ENCODE measurements at regions not wholly inside any gene's neighbourhood (a gene's known extent, or its start where the extent isn't known, plus 50 kb on each side); places are given as distances from the start of the nearest gene placed in this dataset.

DNA sequence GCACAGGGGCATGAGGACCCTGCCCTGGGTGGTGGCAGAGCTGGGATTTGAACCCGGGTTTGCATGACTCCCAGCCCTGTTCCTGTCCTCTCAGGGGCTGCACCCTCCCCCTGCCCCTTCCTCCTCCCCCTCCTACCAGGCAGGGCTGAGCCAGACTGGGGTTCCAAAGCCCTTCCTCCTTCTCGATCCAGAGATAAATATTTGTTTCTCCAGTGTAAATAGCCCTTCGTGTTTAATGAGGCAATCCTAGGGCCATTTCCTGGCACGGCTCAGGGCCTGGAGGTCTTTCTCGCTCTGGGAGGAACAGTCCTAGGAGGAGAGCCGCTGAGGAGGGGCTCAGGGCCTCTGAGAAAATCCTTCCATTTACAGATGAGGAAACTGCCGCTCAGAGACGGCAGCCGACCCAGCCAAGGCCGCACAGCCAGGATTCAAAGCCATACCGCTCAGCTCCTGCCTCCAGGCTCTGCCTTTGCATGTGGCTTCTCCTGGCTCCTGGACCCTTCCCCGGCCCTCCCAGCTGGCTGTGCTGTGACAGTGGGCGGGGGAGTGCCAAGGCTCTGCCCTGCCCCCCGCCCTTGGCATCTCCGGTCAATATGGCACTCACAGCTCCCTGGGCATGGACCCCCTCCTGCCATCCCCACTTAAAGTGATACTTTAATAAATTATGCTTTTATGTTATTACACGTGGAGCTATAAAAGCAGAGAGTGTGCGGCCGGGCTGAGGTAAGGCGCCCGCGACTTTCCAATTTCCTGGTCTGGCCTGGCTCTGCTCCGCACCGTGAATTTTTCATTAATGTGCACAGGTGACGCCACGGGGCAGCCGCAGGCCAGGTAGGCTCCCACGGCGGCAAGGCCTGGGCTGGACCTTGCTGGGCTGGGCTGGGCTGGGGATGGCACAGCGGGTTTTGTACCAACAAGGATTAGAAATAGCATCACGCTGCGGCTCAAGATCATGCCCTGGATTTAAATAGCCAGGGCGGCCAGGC is 114.7 kb upstream of the WNT4 start:
- Histone ChIP-seq H3K9me3 (no peaks in the 10 kb centered on the region), H3K4me1 (no peaks in the 10 kb centered on the region), H3K4me3 (no peak overlapping the region), H3K27ac (no peak overlapping the region), H3K27me3 (no peaks in the 10 kb centered on the region), H3K36me3 (no peaks in the 10 kb centered on the region)
- no peak for DNase-seq (ENCODE audit: low spot score in 2 of 2)
- intact Hi-C loops (cut with DNase I): no loop called here
- TF ChIP-seq, protein P1, sequence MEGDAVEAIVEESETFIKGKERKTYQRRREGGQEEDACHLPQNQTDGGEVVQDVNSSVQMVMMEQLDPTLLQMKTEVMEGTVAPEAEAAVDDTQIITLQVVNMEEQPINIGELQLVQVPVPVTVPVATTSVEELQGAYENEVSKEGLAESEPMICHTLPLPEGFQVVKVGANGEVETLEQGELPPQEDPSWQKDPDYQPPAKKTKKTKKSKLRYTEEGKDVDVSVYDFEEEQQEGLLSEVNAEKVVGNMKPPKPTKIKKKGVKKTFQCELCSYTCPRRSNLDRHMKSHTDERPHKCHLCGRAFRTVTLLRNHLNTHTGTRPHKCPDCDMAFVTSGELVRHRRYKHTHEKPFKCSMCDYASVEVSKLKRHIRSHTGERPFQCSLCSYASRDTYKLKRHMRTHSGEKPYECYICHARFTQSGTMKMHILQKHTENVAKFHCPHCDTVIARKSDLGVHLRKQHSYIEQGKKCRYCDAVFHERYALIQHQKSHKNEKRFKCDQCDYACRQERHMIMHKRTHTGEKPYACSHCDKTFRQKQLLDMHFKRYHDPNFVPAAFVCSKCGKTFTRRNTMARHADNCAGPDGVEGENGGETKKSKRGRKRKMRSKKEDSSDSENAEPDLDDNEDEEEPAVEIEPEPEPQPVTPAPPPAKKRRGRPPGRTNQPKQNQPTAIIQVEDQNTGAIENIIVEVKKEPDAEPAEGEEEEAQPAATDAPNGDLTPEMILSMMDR (IDR thresholded peaks at IDR 0.05): no peak

DNA sequence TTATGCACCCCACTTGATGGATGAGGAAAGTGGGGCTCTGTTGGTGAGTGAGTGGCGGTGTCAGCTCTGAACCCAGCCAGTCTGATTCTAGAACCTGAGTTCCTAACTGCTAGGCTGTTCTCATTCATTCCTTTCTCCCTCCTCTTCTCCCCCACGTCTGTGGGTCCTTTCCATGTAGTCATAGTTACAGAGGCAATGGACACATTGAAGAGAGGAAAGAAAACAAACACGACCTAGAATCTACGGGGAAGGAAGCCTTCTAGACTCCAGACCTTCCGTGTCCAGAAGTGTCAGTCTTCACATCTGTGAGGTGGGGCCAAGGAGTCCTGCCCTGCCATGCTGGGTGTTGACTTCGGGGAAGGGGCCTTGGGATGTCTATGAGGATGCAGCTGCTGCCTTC is 115.8 kb upstream of the WNT4 start:
- TF ChIP-seq, protein P1 (IDR thresholded peaks at IDR 0.05): no peak
- intact Hi-C loops (cut with DNase I): no loop called here
- no peaks in the 10 kb centered on the region for H3K36me3 ChIP-seq
- H3K4me3 ChIP-seq: no peak overlapping the region
- H3K4me1 ChIP-seq: no peaks in the 10 kb centered on the region
- DNase-seq (ENCODE audit: low spot score in 2 of 2): no peak
- H3K27me3 ChIP-seq: no peaks in the 10 kb centered on the region
- H3K27ac ChIP-seq: no peak overlapping the region
- H3K9me3 ChIP-seq: no peaks in the 10 kb centered on the region

DNA sequence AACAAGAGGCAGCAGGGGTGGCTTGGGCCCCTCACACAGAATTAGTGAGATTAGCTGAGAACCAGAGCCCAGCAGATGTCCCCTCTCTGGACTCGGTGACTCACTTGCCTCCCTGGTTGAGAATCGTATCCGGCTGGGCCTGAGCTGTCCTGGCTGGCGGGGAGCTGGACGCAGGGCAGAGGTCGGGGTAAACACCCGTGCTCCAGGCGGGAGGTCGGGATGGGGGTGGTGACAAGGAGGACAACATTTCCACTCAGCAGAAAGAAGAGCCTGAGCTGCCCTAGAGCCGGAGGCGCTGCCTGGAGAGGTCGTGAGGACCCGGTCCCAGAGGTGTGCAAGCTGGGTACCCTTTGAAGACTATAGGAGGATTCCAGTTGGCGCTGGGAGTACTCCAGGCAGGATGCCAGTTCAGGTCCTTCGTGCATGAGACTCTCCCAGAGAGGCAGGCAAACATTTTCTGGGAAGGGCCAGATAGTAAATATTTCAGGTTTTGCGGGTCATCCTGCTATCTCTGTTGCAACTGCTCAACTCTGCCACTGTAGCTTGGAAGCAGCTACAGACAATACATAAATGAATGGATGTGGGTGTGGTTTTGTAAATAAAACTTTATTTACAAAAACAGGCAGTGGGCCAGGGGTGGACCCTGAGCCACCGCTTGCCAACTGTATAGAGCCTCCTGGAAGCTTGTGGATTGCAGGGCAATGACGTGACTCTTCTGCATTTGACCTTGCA is 116.8 kb upstream of the WNT4 start:
- TF ChIP-seq, protein P1 (IDR thresholded peaks at IDR 0.05): no peak
- Histone ChIP-seq H3K27me3 (no peaks in the 10 kb centered on the region), H3K27ac (no peak overlapping the region), H3K9me3 (no peaks in the 10 kb centered on the region), H3K4me1 (no peaks in the 10 kb centered on the region), H3K36me3 (no peaks in the 10 kb centered on the region), H3K4me3 (no peak overlapping the region)
- DNase-seq (ENCODE audit: low spot score in 2 of 2): no peak
- intact Hi-C loops (cut with DNase I): no loop called here

DNA sequence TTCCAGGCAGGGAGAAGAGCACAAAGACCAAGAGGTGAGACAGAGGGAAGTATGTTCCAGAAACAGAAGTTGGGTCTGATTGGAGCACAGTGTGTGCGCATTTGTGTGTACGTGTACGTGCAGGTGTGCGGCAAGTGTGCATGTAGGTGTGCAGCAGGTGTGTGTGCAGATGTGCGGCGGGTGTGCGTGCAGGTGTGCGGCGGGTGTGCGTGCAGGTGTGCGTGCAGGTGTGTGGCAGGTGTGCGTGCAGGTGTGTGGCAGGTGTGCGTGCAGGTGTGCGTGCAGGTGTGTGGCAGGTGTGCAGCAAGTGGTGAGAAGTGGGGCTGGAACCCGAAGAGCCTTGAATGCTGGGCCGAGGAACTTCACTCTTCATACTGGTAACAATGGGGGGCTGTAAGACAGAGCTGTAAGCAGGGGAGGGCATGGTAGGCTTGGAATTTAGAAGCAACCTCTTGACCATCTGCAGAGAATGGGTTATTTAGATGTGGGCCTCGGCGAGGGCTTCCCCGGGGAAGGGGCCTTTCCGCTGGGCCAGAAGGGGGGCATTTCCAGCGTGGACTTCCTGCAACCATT is 118.0 kb upstream of the WNT4 start:
- Histone ChIP-seq H3K36me3 (no peaks in the 10 kb centered on the region), H3K4me3 (no peak overlapping the region), H3K27me3 (no peaks in the 10 kb centered on the region), H3K4me1 (no peaks in the 10 kb centered on the region), H3K9me3 (no peaks in the 10 kb centered on the region), H3K27ac (no peak overlapping the region)
- no peak for DNase-seq (ENCODE audit: low spot score in 2 of 2)
- TF ChIP-seq, protein P1 (IDR thresholded peaks at IDR 0.05): no peak
- intact Hi-C loops (cut with DNase I): no loop called here

DNA sequence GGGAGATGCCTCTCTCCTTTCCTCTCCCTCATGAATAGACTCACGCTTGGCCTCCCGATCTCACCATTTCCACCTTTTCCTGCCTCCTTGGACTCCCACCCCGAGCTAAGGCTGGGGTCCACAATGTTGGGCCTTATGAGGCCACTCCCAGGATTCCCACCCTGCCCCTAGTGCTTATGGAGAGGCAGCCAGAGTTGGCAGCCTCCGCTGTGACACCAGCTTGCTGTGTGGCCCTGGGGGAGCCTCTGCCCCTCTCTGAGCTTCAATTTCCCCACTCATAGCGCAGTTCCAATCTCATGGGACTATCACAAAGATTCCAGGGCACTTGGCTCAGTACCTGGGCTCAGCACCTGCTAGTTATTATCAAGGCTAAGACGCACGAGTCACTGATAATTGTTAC is 118.7 kb upstream of the WNT4 start:
- intact Hi-C loops (cut with DNase I): no loop called here

More for the DNA sequence above, 118.7 kb upstream of the WNT4 start:
- Histone ChIP-seq H3K4me1 (no peaks in the 10 kb centered on the region), H3K9me3 (no peaks in the 10 kb centered on the region), H3K27ac (no peak overlapping the region), H3K27me3 (no peaks in the 10 kb centered on the region), H3K4me3 (no peak overlapping the region), H3K36me3 (no peaks in the 10 kb centered on the region)
- TF ChIP-seq, protein P1 (IDR thresholded peaks at IDR 0.05): no peak
- no peak for DNase-seq (ENCODE audit: low spot score in 2 of 2)
